ENCODE measurements at regions not wholly inside any gene's neighbourhood (a gene's known extent, or its start where the extent isn't known, plus 50 kb on each side); places are given as distances from the start of the nearest gene placed in this dataset.
"Not testable (repeated sequence)": the region's sequence is repeated elsewhere in the genome, so short reads cannot be mapped to it uniquely, and the experiment has no call there.

- no peaks in the 10 kb centered on the region for H3K9me3 ChIP-seq
- no peaks in the 10 kb centered on the region for H3K4me1 ChIP-seq
- intact Hi-C loops (cut with DNase I) = no loop called here
- no peak overlapping the region for H3K4me3 ChIP-seq
- H3K36me3 ChIP-seq = no peaks in the 10 kb centered on the region
- no peaks in the 10 kb centered on the region for H3K27me3 ChIP-seq
- H3K27ac ChIP-seq = no peak overlapping the region
- no peak for ATAC-seq
- no peak for FAIRE-seq
- 81 to 83% methylated on average over 8 of the region's 8 CpGs for WGBS, 2 donors
- no peak for DNase-seq
- TF ChIP-seq CTCF (IDR thresholded peaks at IDR 0.05) = no peak
Observed at GRCh38 chr7:131637859-131638258, 81.4 kb upstream of the PODXL start.

- DNase-seq = no peak
- Histone ChIP-seq H3K27me3 (no peaks in the 10 kb centered on the region), H3K4me3 (no peak overlapping the region), H3K36me3 (no peaks in the 10 kb centered on the region), H3K9me3 (no peaks in the 10 kb centered on the region), H3K27ac (no peak overlapping the region), H3K4me1 (no peaks in the 10 kb centered on the region)
- FAIRE-seq = no peak
- ATAC-seq = no peak
- 84 to 87% methylated on average over 13 of the region's 13 CpGs for WGBS, 2 donors
- intact Hi-C loops (cut with DNase I) = no loop called here
- TF ChIP-seq CTCF (IDR thresholded peaks at IDR 0.05) = no peak
Observed at GRCh38 chr7:131636092-131636491, 79.7 kb upstream of the PODXL start.

- H3K4me3 ChIP-seq; H3K27ac ChIP-seq; H3K4me1 ChIP-seq; H3K36me3 ChIP-seq; FAIRE-seq; H3K9me3 ChIP-seq; DNase-seq; H3K27me3 ChIP-seq; ATAC-seq; intact Hi-C loops (cut with DNase I): not testable (repeated sequence)
Observed at GRCh38 chr7:131634197-131634596, 77.8 kb upstream of the PODXL start.

- Histone ChIP-seq H3K27ac (no peak overlapping the region), H3K4me1 (no peaks in the 10 kb centered on the region), H3K9me3 (no peaks in the 10 kb centered on the region), H3K27me3 (no peaks in the 10 kb centered on the region), H3K36me3 (no peaks in the 10 kb centered on the region), H3K4me3 (no peak overlapping the region)
- 71 to 78% methylated on average over 7 of the region's 7 CpGs for WGBS, 2 donors
- no peak for TF ChIP-seq CTCF (IDR thresholded peaks at IDR 0.05)
- DNase-seq (no peak), ATAC-seq (no peak), FAIRE-seq (no peak)
- intact Hi-C loops (cut with DNase I) = no loop called here
Observed at GRCh38 chr7:131633342-131633843, 77.0 kb upstream of the PODXL start.

GRCh38 chr7:131630427-131630826 lies 74.0 kb upstream of the PODXL start:
- Histone ChIP-seq H3K9me3 (no peaks in the 10 kb centered on the region), H3K4me3 (no peak overlapping the region), H3K36me3 (no peaks in the 10 kb centered on the region), H3K27me3 (no peaks in the 10 kb centered on the region), H3K4me1 (no peaks in the 10 kb centered on the region), H3K27ac (no peak overlapping the region)
- no peak for ATAC-seq
- TF ChIP-seq CTCF (IDR thresholded peaks at IDR 0.05) = no peak
- 71 to 72% methylated on average over 4 of the region's 4 CpGs for WGBS, 2 donors
- FAIRE-seq = no peak
- intact Hi-C loops (cut with DNase I) = no loop called here
- DNase-seq = no peak

All from pancreas (tissue), 10 donors.